ENCODE measurements at regions not wholly inside any gene's neighbourhood (a gene's known extent, or its start where the extent isn't known, plus 50 kb on each side); places are given as distances from the start of the nearest gene placed in this dataset.

DNA sequence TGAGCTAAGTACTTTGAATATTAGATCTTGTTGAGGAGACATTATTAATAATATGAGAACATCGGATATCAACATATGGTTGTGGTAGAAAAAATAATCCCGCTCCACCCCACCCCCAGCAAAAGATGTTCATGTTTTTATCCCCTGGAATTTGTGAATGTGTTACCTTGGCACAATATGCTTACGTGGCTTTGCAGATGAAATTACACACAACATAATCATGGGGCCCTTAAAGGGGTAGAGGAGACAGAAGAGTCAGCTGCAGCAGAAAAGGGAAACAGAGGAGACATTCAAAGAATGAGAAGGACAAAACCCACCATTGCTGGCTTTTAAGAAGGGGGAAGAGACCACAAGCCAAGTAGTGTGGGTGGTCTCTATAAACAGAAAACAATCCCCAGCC is 104.1 kb downstream of the SEC16B start:
- DNase-seq (ENCODE audit: low spot score): no peak
- TF ChIP-seq POLR2AphosphoS5 (IDR thresholded peaks at IDR 0.05) (no peak), CTCF (IDR thresholded peaks at IDR 0.05) (no peak), POLR2A (IDR thresholded peaks at IDR 0.05) (no peak)
- WGBS: 89% methylated on average over 3 of the region's 3 CpGs
- no peak overlapping the region for H3K27ac ChIP-seq
- H3K4me1 ChIP-seq (replicated peaks): no peaks in the 10 kb centered on the region
- intact Hi-C loops (cut with DNase I): no loop called here
- no peaks in the 10 kb centered on the region for H3K9me3 ChIP-seq
- no peaks in the 10 kb centered on the region for H3K36me3 ChIP-seq
- H3K27me3 ChIP-seq (replicated peaks; ENCODE audit: insufficient read depth): no peaks in the 10 kb centered on the region
- no peak overlapping the region for H3K4me3 ChIP-seq

DNA sequence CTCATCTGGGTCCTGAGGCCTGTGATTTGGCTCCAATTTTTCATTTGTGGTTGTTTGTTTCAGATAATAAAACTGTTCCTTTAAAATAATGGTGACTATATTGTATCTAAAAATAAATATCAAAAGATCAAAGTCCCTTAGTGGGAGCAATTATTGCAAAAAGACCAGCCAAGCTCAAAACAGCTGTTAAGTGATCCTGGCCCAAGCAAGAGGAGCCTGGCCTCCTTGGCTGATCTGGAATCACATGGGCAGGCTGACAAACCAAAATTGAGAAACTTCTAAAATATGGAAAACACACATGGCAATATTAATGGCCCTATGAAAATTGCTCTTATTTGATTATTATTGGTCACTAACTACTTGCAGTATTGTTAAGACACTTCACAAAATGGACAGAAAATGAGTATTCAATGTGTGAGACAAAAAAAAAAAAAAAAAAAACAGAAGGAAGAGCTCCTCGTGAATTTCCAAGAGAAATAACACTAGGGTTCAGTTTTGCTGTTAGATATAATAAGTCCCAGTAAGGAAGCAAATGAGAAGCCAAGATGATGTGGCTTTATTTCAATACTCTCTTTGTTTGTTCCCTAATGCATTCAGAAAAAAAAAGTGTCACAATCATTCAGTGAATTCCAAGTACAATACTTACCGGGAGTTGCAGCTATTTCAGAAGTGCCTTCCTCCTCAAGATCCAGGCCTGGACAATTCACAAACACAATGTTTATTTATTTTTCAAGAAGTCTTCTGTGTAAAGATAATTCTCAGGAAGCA is 105.1 kb downstream of the SEC16B start:
- 17% methylated on average over 2 of the region's 2 CpGs for WGBS
- Histone ChIP-seq H3K4me3 (no peak overlapping the region), H3K27ac (no peak overlapping the region), H3K4me1 (replicated peaks) (no peaks in the 10 kb centered on the region), H3K36me3 (no peaks in the 10 kb centered on the region), H3K9me3 (no peaks in the 10 kb centered on the region), H3K27me3 (replicated peaks; ENCODE audit: insufficient read depth) (no peaks in the 10 kb centered on the region)
- intact Hi-C loops (cut with DNase I): no loop called here
- TF ChIP-seq CTCF (IDR thresholded peaks at IDR 0.05) (no peak), POLR2AphosphoS5 (IDR thresholded peaks at IDR 0.05) (no peak), POLR2A (IDR thresholded peaks at IDR 0.05) (no peak)
- DNase-seq (ENCODE audit: low spot score): no peak

DNA sequence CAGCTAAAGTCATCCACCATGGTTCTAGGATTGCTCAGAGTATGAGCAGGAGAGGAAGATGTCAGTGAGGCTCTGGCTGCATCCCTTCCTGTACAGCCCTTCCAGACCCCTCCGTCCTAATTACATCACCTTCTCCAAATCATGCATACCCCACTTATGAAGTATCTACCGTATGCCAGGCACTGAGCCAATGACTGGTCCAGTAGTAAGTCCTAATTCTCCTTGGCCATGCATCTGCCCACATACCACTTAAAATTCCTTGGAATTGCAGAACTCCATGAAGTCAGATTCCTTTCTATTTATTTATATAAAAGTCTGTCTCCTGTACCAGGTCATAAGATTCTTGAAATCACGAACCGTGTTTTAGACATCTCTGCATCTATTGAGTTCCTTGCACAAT is 106.1 kb downstream of the SEC16B start:
- H3K27me3 ChIP-seq (replicated peaks; ENCODE audit: insufficient read depth): no peaks in the 10 kb centered on the region
- no peak for DNase-seq (ENCODE audit: low spot score)
- no peak overlapping the region for H3K27ac ChIP-seq
- H3K36me3 ChIP-seq: no peaks in the 10 kb centered on the region
- WGBS: 92% methylated on average over 4 of the region's 4 CpGs
- TF ChIP-seq POLR2A (IDR thresholded peaks at IDR 0.05) (no peak), POLR2AphosphoS5 (IDR thresholded peaks at IDR 0.05) (no peak), CTCF (IDR thresholded peaks at IDR 0.05) (no peak)
- no peaks in the 10 kb centered on the region for H3K4me1 ChIP-seq (replicated peaks)
- H3K4me3 ChIP-seq: no peak overlapping the region
- intact Hi-C loops (cut with DNase I): no loop called here
- no peaks in the 10 kb centered on the region for H3K9me3 ChIP-seq

DNA sequence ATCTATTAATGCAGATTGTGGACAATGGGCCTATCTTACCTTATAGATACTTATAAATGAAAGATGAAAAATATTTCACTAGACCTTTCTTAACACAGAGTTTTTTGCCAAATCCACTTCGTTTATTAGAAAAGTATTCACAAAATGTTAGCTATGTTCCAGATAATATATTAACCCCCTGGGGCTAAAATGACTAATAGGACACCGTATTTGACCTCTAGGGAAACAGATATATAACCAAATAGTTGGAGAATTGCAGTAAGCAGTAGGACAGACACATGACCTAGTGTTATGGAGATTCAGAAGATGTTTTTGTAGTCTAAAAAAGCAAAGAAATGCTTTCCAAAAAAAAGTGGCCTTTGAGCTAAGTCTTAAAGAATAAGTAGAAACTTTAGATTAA is 106.9 kb downstream of the SEC16B start:
- Histone ChIP-seq H3K27ac (no peak overlapping the region), H3K36me3 (no peaks in the 10 kb centered on the region), H3K4me3 (no peak overlapping the region), H3K4me1 (replicated peaks) (no peaks in the 10 kb centered on the region), H3K27me3 (replicated peaks; ENCODE audit: insufficient read depth) (no peaks in the 10 kb centered on the region), H3K9me3 (no peaks in the 10 kb centered on the region)
- 76% methylated on average over 2 of the region's 2 CpGs for WGBS
- no peak for DNase-seq (ENCODE audit: low spot score)
- intact Hi-C loops (cut with DNase I): no loop called here
- TF ChIP-seq CTCF (IDR thresholded peaks at IDR 0.05) (no peak), POLR2A (IDR thresholded peaks at IDR 0.05) (no peak), POLR2AphosphoS5 (IDR thresholded peaks at IDR 0.05) (no peak)

GRCh38 chr1:177859572-177859971 is 110.3 kb downstream of the SEC16B start:
- Histone ChIP-seq H3K36me3 (no peaks in the 10 kb centered on the region), H3K4me3 (no peak overlapping the region), H3K4me1 (replicated peaks) (no peaks in the 10 kb centered on the region), H3K9me3 (no peaks in the 10 kb centered on the region), H3K27me3 (replicated peaks; ENCODE audit: insufficient read depth) (no peaks in the 10 kb centered on the region), H3K27ac (no peak overlapping the region)
- no peak for TF ChIP-seq POLR2AphosphoS5 (IDR thresholded peaks at IDR 0.05)
- 91% methylated on average over 2 of the region's 2 CpGs for WGBS
- intact Hi-C loops (cut with DNase I): no loop called here
- DNase-seq (ENCODE audit: low spot score): no peak
